Left cardiac atrium (tissue), 4 donors: ENCODE measurements at regions not wholly inside any gene's neighbourhood (a gene's known extent, or its start where the extent isn't known, plus 50 kb on each side); places are given as distances from the start of the nearest gene placed in this dataset.

Experiments used
- ATAC-seq, 2 donors: fragments of 200-7000 bp; cut with Tn5 transposase; one replicate each; pipeline ENCODE4 v1.9.1; 2020; ENCODE audit warnings: mild to moderate bottlenecking in 2 of 2, moderate library complexity in 2 of 2
- DNase-seq: peaks from one replicate; pipeline ENCODE4 v3.0.0-alpha.2; 2020
- intact Hi-C, 2 donors: fragments of 100-400 bp; cut with DNase I; formaldehyde crosslinking; loops; one replicate each; pipeline versions ENCODE4 v1.14.1 to v1.15.1; 2022 to 2023
- donor health status: DM: no; HTN: yes; CAD: no.
- donor health status: DM: no; HTN: yes; CAD: no; lungs with severe emphysema.
- donor health status: DM: yes; HTN: yes; CAD: no.
- donor health status: Dilated cardiomyopathy.

GRCh38 chr3:18062657-18063025 lies 320.2 kb upstream of the TBC1D5 start:
- DNase-seq: no peak
- ATAC-seq: peak; percentile 30 to 69
- intact Hi-C loops: no loop called here

- DNase-seq (no peak), ATAC-seq (peak in 1 of 2 donors; percentile 38)
- intact Hi-C loops: no loop called here
These were observed 319.6 kb upstream of the TBC1D5 start for GRCh38 chr3:18061737-18062656.

GRCh38 chr3:18058666-18059065 lies 316.2 kb upstream of the TBC1D5 start:
- intact Hi-C loops: no loop called here
- ATAC-seq: no peak
- no peak for DNase-seq

- DNase-seq (no peak), ATAC-seq (no peak)
- intact Hi-C loops: no loop called here
These were observed 315.1 kb upstream of the TBC1D5 start for GRCh38 chr3:18057471-18058091.

GRCh38 chr3:18054625-18055024 lies 312.2 kb upstream of the TBC1D5 start:
- intact Hi-C loops: no loop called here
- no peak for ATAC-seq
- DNase-seq: no peak

GRCh38 chr3:18051306-18051705 lies 308.9 kb upstream of the TBC1D5 start:
- ATAC-seq: no peak
- intact Hi-C loops: no loop called here
- DNase-seq: no peak

GRCh38 chr3:18049096-18049495 lies 306.7 kb upstream of the TBC1D5 start:
- intact Hi-C loops: no loop called here

GRCh38 chr3:18047052-18047451 lies 304.6 kb upstream of the TBC1D5 start:
- intact Hi-C loops: no loop called here
- ATAC-seq: peak in 1 of 2 donors; percentile 36
- no peak for DNase-seq

More at GRCh38 chr3:18049096-18049495, 306.7 kb upstream of the TBC1D5 start:
- ATAC-seq (no peak), DNase-seq (no peak)

GRCh38 chr3:18046131-18046915 lies 303.9 kb upstream of the TBC1D5 start:
- intact Hi-C loops: no loop called here
- no peak for DNase-seq
- ATAC-seq: no peak

GRCh38 chr3:18044971-18045880 lies 302.8 kb upstream of the TBC1D5 start:
- intact Hi-C loops: no loop called here
- ATAC-seq (no peak), DNase-seq (no peak)

GRCh38 chr3:18044191-18044590 lies 301.8 kb upstream of the TBC1D5 start:
- intact Hi-C loops: no loop called here

GRCh38 chr3:18036450-18036815 lies 294.0 kb upstream of the TBC1D5 start:
- intact Hi-C loops: no loop called here
- DNase-seq (no peak), ATAC-seq (no peak)

More at GRCh38 chr3:18044191-18044590, 301.8 kb upstream of the TBC1D5 start:
- DNase-seq (no peak), ATAC-seq (no peak)

GRCh38 chr3:18035641-18036449 lies 293.4 kb upstream of the TBC1D5 start:
- DNase-seq: no peak
- intact Hi-C loops: no loop called here
- no peak for ATAC-seq

- DNase-seq (no peak), ATAC-seq (no peak)
- intact Hi-C loops: no loop called here
These were observed 291.2 kb upstream of the TBC1D5 start for GRCh38 chr3:18033581-18034108.

- DNase-seq (no peak), ATAC-seq (no peak)
- intact Hi-C loops: no loop called here
These were observed 288.0 kb upstream of the TBC1D5 start for GRCh38 chr3:18030371-18030870.

GRCh38 chr3:18027161-18027939 lies 284.9 kb upstream of the TBC1D5 start:
- peak; percentile 45 for DNase-seq
- peak; percentile 63 to 92 for ATAC-seq
- intact Hi-C loops: no loop called here

- no peak for ATAC-seq
- intact Hi-C loops: no loop called here
- DNase-seq: no peak
These were observed 282.3 kb upstream of the TBC1D5 start for GRCh38 chr3:18024715-18025114.
